Subcutaneous abdominal adipose tissue (tissue), 5 donors: ENCODE measurements at regions not wholly inside any gene's neighbourhood (a gene's known extent, or its start where the extent isn't known, plus 50 kb on each side); places are given as distances from the start of the nearest gene placed in this dataset.

Experiments
- H3K27ac ChIP-seq: one replicate; pipeline ENCODE4 v1.7.0; 2013; ENCODE audit warnings: low read depth, mild to moderate bottlenecking, inconsistent platforms, low read length, moderate library complexity
- H3K27me3 ChIP-seq, 5 donors: one replicate each; pipeline ENCODE4 v1.7.0; 2013; ENCODE audit warnings: low read length in 5 of 5, inconsistent platforms in 1 of 5; ENCODE audit not compliant: control insufficient read depth in 5 of 5, insufficient read depth in 4 of 5
- H3K36me3 ChIP-seq, 5 donors: one replicate each; pipeline ENCODE4 v1.7.0; 2013; ENCODE audit warnings: low read length in 5 of 5; ENCODE audit not compliant: control insufficient read depth in 5 of 5, insufficient read depth in 5 of 5
- H3K4me1 ChIP-seq, 5 donors: one replicate each; pipeline ENCODE4 v1.7.0; 2013; ENCODE audit warnings: low read length in 5 of 5, mild to moderate bottlenecking in 3 of 5, moderate library complexity in 1 of 5; ENCODE audit not compliant: control insufficient read depth in 5 of 5, insufficient read depth in 5 of 5
- H3K4me3 ChIP-seq, 5 donors: one replicate each; pipeline ENCODE4 v1.7.0; 2013; ENCODE audit warnings: low read length in 5 of 5, low read depth in 1 of 5
- H3K9ac ChIP-seq, 5 donors: one replicate each; pipeline ENCODE4 v1.7.0; 2013; ENCODE audit warnings: low read length in 5 of 5, mild to moderate bottlenecking in 4 of 5, moderate library complexity in 3 of 5
- H3K9me3 ChIP-seq, 5 donors: one replicate each; pipeline ENCODE4 v1.7.0; 2013; ENCODE audit warnings: low read length in 5 of 5; ENCODE audit not compliant: control insufficient read depth in 5 of 5
- donor health status: healthy.
- donor health status: healthy.
- donor health status: healthy.
- donor health status: healthy.
- donor health status: healthy.

DNA sequence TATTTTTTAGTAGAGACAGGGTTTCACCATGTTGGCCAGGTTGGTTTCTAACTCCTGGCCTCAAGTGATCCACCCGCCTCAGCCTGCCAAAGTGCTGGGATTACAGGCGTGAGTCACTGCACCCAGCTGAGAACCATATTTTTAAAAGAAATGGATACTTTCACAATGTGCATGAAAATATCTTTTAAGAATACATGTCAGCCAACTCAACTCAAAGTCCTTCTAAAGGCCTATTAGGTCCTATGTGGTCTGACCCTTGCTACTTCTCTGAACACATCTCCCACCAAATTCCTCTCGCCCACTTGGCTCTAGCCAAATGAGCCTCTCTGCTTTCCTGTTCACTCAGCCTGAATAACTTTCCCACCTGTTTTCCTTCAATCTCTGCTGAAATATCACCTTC, 119.6 kb downstream of the MTX2 start:
- Histone ChIP-seq H3K9me3 (no peaks in the 10 kb centered on the region), H3K27ac (no peak overlapping the region), H3K4me3 (no peak overlapping the region), H3K36me3 (no peaks in the 10 kb centered on the region), H3K4me1 (no peaks in the 10 kb centered on the region), H3K27me3 (no peaks in the 10 kb centered on the region), H3K9ac (no peak overlapping the region)

- Histone ChIP-seq H3K9ac (no peak overlapping the region), H3K36me3 (no peaks in the 10 kb centered on the region), H3K4me3 (no peak overlapping the region), H3K27ac (no peak overlapping the region), H3K9me3 (no peaks in the 10 kb centered on the region), H3K27me3 (no peaks in the 10 kb centered on the region), H3K4me1 (no peaks in the 10 kb centered on the region)
These were observed 121.3 kb downstream of the MTX2 start for GRCh38 chr2:176390276-176391147.

DNA sequence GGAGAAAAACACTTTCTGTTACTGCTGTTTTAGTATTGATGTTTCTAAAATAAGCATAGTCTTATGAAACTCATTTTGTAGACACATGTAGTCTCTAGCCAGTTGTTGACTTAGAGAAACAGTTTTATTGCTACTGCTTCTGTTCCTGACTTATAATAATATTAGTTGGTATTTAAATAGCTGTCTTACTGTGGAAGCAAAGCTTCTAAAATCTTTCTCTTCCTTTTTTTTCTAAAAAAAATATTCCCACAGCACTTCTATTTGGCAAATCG, 121.8 kb downstream of the MTX2 start:
- no peak overlapping the region for H3K9ac ChIP-seq
- no peak overlapping the region for H3K4me3 ChIP-seq
- H3K4me1 ChIP-seq: no peaks in the 10 kb centered on the region
- H3K36me3 ChIP-seq: no peaks in the 10 kb centered on the region
- no peak overlapping the region for H3K27ac ChIP-seq
- H3K27me3 ChIP-seq: no peaks in the 10 kb centered on the region
- no peaks in the 10 kb centered on the region for H3K9me3 ChIP-seq

- Histone ChIP-seq H3K9me3 (no peaks in the 10 kb centered on the region), H3K27me3 (peaks cover 0 to under 1% (median 0%) of the 10 kb centered on the region in 5 donors), H3K36me3 (no peaks in the 10 kb centered on the region), H3K4me1 (no peaks in the 10 kb centered on the region), H3K4me3 (no peak overlapping the region), H3K9ac (no peak overlapping the region), H3K27ac (no peak overlapping the region)
These were observed 123.0 kb downstream of the MTX2 start for GRCh38 chr2:176392249-176392648.

- H3K27me3 ChIP-seq: peaks cover 0 to 2% (median 0%) of the 10 kb centered on the region in 5 donors
- H3K36me3 ChIP-seq: no peaks in the 10 kb centered on the region
- H3K4me1 ChIP-seq: no peaks in the 10 kb centered on the region
- no peaks in the 10 kb centered on the region for H3K9me3 ChIP-seq
- H3K27ac ChIP-seq: no peak overlapping the region
- H3K4me3 ChIP-seq: no peak overlapping the region
- H3K9ac ChIP-seq: no peak overlapping the region
These were observed 123.6 kb downstream of the MTX2 start for GRCh38 chr2:176392744-176393414.

- Histone ChIP-seq H3K4me1 (no peaks in the 10 kb centered on the region), H3K27me3 (peaks cover 0 to 2% (median 0%) of the 10 kb centered on the region in 5 donors), H3K4me3 (peak overlapping the region in 3 of 5 donors; percentile 32 to 52 (median 40)), H3K9me3 (no peaks in the 10 kb centered on the region), H3K36me3 (no peaks in the 10 kb centered on the region), H3K9ac (no peak overlapping the region), H3K27ac (no peak overlapping the region)
These were observed 126.1 kb downstream of the MTX2 start for GRCh38 chr2:176395273-176395854.

- H3K9ac ChIP-seq: no peak overlapping the region
- no peak overlapping the region for H3K4me3 ChIP-seq
- no peaks in the 10 kb centered on the region for H3K36me3 ChIP-seq
- H3K4me1 ChIP-seq: no peaks in the 10 kb centered on the region
- H3K27ac ChIP-seq: no peak overlapping the region
- no peaks in the 10 kb centered on the region for H3K9me3 ChIP-seq
- H3K27me3 ChIP-seq: peaks cover 0 to 2% (median 0%) of the 10 kb centered on the region in 5 donors
These were observed 129.2 kb downstream of the MTX2 start for GRCh38 chr2:176398243-176399073.

GRCh38 chr2:176399074-176399598, 129.9 kb downstream of the MTX2 start:
- H3K36me3 ChIP-seq: no peaks in the 10 kb centered on the region
- peaks cover 0 to 2% (median 0%) of the 10 kb centered on the region in 5 donors for H3K27me3 ChIP-seq
- H3K27ac ChIP-seq: no peak overlapping the region
- H3K9ac ChIP-seq: no peak overlapping the region
- H3K4me1 ChIP-seq: no peaks in the 10 kb centered on the region
- H3K4me3 ChIP-seq: no peak overlapping the region
- no peaks in the 10 kb centered on the region for H3K9me3 ChIP-seq

GRCh38 chr2:176405477-176405876, 136.2 kb downstream of the MTX2 start:
- no peaks in the 10 kb centered on the region for H3K9me3 ChIP-seq
- H3K36me3 ChIP-seq: no peaks in the 10 kb centered on the region

More at GRCh38 chr2:176405477-176405876, 136.2 kb downstream of the MTX2 start:
- Histone ChIP-seq H3K9ac (no peak overlapping the region), H3K27me3 (no peaks in the 10 kb centered on the region), H3K4me3 (no peak overlapping the region), H3K4me1 (no peaks in the 10 kb centered on the region), H3K27ac (no peak overlapping the region)
